GM12878 (cell line): ENCODE measurements at regions not wholly inside any gene's neighbourhood (a gene's known extent, or its start where the extent isn't known, plus 50 kb on each side); places are given as distances from the start of the nearest gene placed in this dataset. TPM values are rescaled to one million over a fixed set of nuclear protein-coding genes. Genes with fewer than 3 reads are reported as not detected.

Experiments used
- ATAC-seq: fragments of 200-7000 bp; cut with Tn5 transposase; 3 replicates; pipeline ENCODE4 v1.9.1; 2020; ENCODE audit warnings: mild to moderate bottlenecking, moderate library complexity
- BruUV-seq: library from RNA; stranded (reverse); fragments of 400-500 nt; replicated peaks from 2 replicates; lab custom pipeline; 2021; lab: Mats Ljungman, UMichigan
- CTCF ChIA-PET: fragments of 300-600 bp; sonication (Branson Sonifier 250); formaldehyde crosslinking; extraction: SDS; loops from one replicate; lab custom pipeline; 2021; ENCODE audit warnings: inconsistent platforms; lab: Yijun Ruan, JAX
- POLR2A ChIA-PET: fragments of 350-600 bp; formaldehyde crosslinking; extraction: SDS; loops from one replicate; lab custom pipeline; 2021; ENCODE audit warnings: inconsistent platforms; lab: Charles Lee
- RAD21 ChIA-PET: fragments of 300-600 bp; sonication (Branson Sonifier 250); formaldehyde crosslinking; loops from one replicate; lab custom pipeline; 2023; ENCODE audit warnings: antibody characterized with exemption; ENCODE audit not compliant: unreplicated experiment; lab: Charles Lee
- SMC1A ChIA-PET: fragments of 300-600 bp; sonication (Branson Sonifier 250); formaldehyde crosslinking; loops from one replicate; lab custom pipeline; 2023; ENCODE audit not compliant: unreplicated experiment, uncharacterized antibody; lab: Charles Lee
- DNase-seq: peaks from one replicate; pipeline ENCODE4 v3.0.0-alpha.2; 2011; ENCODE audit warnings: low read depth, low spot score
- FAIRE-seq: peaks from 3 replicates; lab custom pipeline; 2011; peaks lifted over from hg19 to GRCh38; lab: Jason Lieb, UNC
- H2AFZ ChIP-seq: 2 replicates; pipeline ENCODE4 v1.6.0; 2011; ENCODE audit warnings: low read depth, low read length, control low read depth; ENCODE audit not compliant: control insufficient read depth
- H3K27ac ChIP-seq: 2 replicates; pipeline ENCODE4 v1.5.1; 2011; ENCODE audit warnings: control low read depth; ENCODE audit not compliant: control insufficient read depth, insufficient read depth
- H3K27me3 ChIP-seq, 2 experiments: replicated peaks in 1 of 2; 2 replicates each; pipeline versions ENCODE4 v1.6.0 to v1.6.1; 2011; ENCODE audit warnings: low read length in 1 of 2; ENCODE audit not compliant: control insufficient read depth in 2 of 2, insufficient read depth in 2 of 2
- H3K36me3 ChIP-seq, 2 experiments: 2 replicates each; pipeline ENCODE4 v1.5.1; 2011; ENCODE audit warnings: low read length in 1 of 2; ENCODE audit not compliant: control insufficient read depth in 2 of 2, insufficient read depth in 2 of 2
- H3K4me1 ChIP-seq: 2 replicates; pipeline ENCODE4 v1.6.1; 2011; ENCODE audit warnings: mild to moderate bottlenecking, low read length, moderate library complexity, mixed read lengths; ENCODE audit not compliant: control insufficient read depth, insufficient read depth
- H3K4me2 ChIP-seq: 2 replicates; pipeline ENCODE4 v1.6.0; 2011; ENCODE audit warnings: control low read depth; ENCODE audit not compliant: control insufficient read depth, insufficient read depth
- H3K4me3 ChIP-seq: fragments of 200-600 bp; sonication (generic); 2 replicates; pipeline ENCODE4 v1.5.1; 2016
- H3K79me2 ChIP-seq: 2 replicates; pipeline ENCODE4 v1.6.0; 2011; ENCODE audit warnings: low read length; ENCODE audit not compliant: control insufficient read depth, insufficient read depth
- H3K9ac ChIP-seq: 2 replicates; pipeline ENCODE4 v1.8.0; 2011; ENCODE audit warnings: low read length, control low read depth, mixed read lengths; ENCODE audit not compliant: control insufficient read depth, insufficient read depth
- H3K9me3 ChIP-seq: replicated peaks from 3 replicates; pipeline ENCODE4 v1.5.1; 2011; ENCODE audit warnings: mild to moderate bottlenecking, low read length; ENCODE audit not compliant: control insufficient read depth, insufficient read depth
- H4K20me1 ChIP-seq: 2 replicates; pipeline ENCODE4 v1.6.0; 2011; ENCODE audit not compliant: control insufficient read depth, insufficient read depth
- IKZF1 ChIP-seq: fragments of 450-650 bp; conservative IDR thresholded peaks from 2 replicates; pipeline ENCODE4 v1.6.1; 2017; ENCODE audit warnings: antibody characterized with exemption, mild to moderate bottlenecking
- TAF1 ChIP-seq: IDR thresholded peaks from 2 replicates; pipeline ENCODE4 v1.6.1; 2011; ENCODE audit warnings: mild to moderate bottlenecking, low read depth, low read length, borderline replicate concordance
- ZNF24 ChIP-seq: fragments of 450-650 bp; IDR thresholded peaks from 2 replicates; pipeline ENCODE4 v1.6.1; 2017; ENCODE audit warnings: antibody characterized with exemption, mild to moderate bottlenecking
- WGBS: methylation state at CpG from one replicate; pipeline ENCODE4 v1.1.6; 2016; ENCODE audit warnings: low lambda C conversion rate; ENCODE audit not compliant: insufficient replicate concordance, insufficient coverage; ENCODE audit errors: missing lambda C conversion rate; 5-methylcytosine and 5-hydroxymethylcytosine counted together
- in situ Hi-C: fragments of 300-500 bp; cut with MboI; formaldehyde crosslinking; loops from 9 replicates; pipeline ENCODE4 v1.14.3; 2018; ENCODE audit warnings: mixed read lengths
- intact Hi-C: fragments of 100-400 bp; cut with micrococcal nuclease; formaldehyde crosslinking; loops from one replicate; pipeline ENCODE4 v1.14.2; 2022; ENCODE audit not compliant: unreplicated experiment
- small RNA-seq: library from RNA; depleted of rRNA; stranded (forward); fragments of <200 nt; gene quantifications from one replicate; pipeline ENCODE3, GENCODE V24; 2014

DNA sequence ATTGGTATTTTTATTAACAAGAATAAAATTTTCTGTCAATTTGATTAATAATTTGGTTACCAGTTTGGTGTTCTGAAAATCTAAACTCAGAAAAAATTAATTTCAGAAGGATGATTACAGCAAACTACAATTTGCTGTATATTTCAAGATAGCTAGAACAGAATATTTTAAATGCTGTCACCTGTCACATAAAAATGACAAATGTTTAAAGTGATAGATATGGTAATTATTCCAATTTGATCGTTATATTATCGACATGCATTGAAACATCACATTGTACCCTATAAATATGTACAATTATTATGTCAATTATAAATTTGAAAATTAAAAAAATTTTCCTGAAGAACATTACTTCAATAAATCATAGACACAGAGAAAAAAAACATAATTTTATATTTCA, 56.9 kb upstream of the SLITRK5 start:
- no peak overlapping the region for H2AFZ ChIP-seq
- H3K27ac ChIP-seq = no peak overlapping the region
- TF ChIP-seq TAF1 (no peak), ZNF24 (no peak), IKZF1 (no peak)
- no peaks in the 10 kb centered on the region for H3K4me1 ChIP-seq
- 0% methylated on average over 2 of the region's 2 CpGs for WGBS
- in situ Hi-C loops = no loop called here
- ATAC-seq = no peak
- BruUV-seq = no TSS peak
- H3K36me3 ChIP-seq = no peaks in the 10 kb centered on the region
- no peaks in the 10 kb centered on the region for H3K27me3 ChIP-seq
- H3K4me2 ChIP-seq = no peak overlapping the region
- ChIA-PET CTCF (interaction anchor here (1.7 kb wide), 1 partner anchor 10 kb away, joined by 3 read pairs; no protein-coding TSS in a partner anchor), SMC1A (no interaction called here), POLR2A (no interaction called here), RAD21 (no interaction called here)
- H3K9me3 ChIP-seq = no peaks in the 10 kb centered on the region
- intact Hi-C loops = no loop called here
- no peak for FAIRE-seq
- H4K20me1 ChIP-seq = no peaks in the 10 kb centered on the region
- no peak for DNase-seq
- H3K4me3 ChIP-seq = no peak overlapping the region
- H3K79me2 ChIP-seq = no peaks in the 10 kb centered on the region
- H3K9ac ChIP-seq = no peak overlapping the region

Small RNAs in the stretch of these regions (small RNA-seq; reads per million reads assigned to genes)
- not detected for gene UBBP5
